CD4-positive, CD25-positive, alpha-beta regulatory T cell (primary cell): ENCODE measurements at regions not wholly inside any gene's neighbourhood (a gene's known extent, or its start where the extent isn't known, plus 50 kb on each side); places are given as distances from the start of the nearest gene placed in this dataset.
A peak's percentile ranks its signal among the peaks of the same experiment; 100 is the strongest.

ENCODE experiments used
- ATAC-seq, 2 donors: fragments of 150-1000 bp; cut with Tn5 transposase; one replicate each; pipeline ENCODE4 v1.10.0; 2021; ENCODE audit warnings: low read depth in 2 of 2, moderate number of reproducible peaks in 2 of 2, moderate library complexity in 1 of 2
- DNase-seq, 3 donors: peaks; one replicate each; pipeline versions ENCODE4 v3.0.0 to v3.0.0-alpha.2; 2012 to 2022; ENCODE audit warnings: mixed read lengths in 1 of 3
- H3K27ac ChIP-seq: one replicate; pipeline ENCODE4 v1.7.0; 2013; ENCODE audit warnings: mild to moderate bottlenecking, low read length; ENCODE audit not compliant: insufficient read depth, poor library complexity, severe bottlenecking
- H3K27me3 ChIP-seq: one replicate; pipeline ENCODE4 v1.7.0; 2013; ENCODE audit warnings: low read length; ENCODE audit not compliant: control insufficient read depth, insufficient read depth
- H3K36me3 ChIP-seq: one replicate; pipeline ENCODE4 v1.7.0; 2013; ENCODE audit warnings: mild to moderate bottlenecking, low read length, moderate library complexity; ENCODE audit not compliant: control insufficient read depth, insufficient read depth
- H3K4me1 ChIP-seq: 2 replicates; pipeline ENCODE4 v1.7.0; 2013; ENCODE audit warnings: mild to moderate bottlenecking, low read length; ENCODE audit not compliant: insufficient read depth, control insufficient read depth, poor library complexity, severe bottlenecking
- H3K4me3 ChIP-seq: one replicate; pipeline ENCODE4 v1.7.0; 2013; ENCODE audit warnings: low read depth, mild to moderate bottlenecking, low read length, moderate library complexity
- H3K9me3 ChIP-seq, 2 experiments: 1 replicate in 1 of 2; 2 replicates in 1 of 2; pipeline ENCODE4 v1.7.0; 2013; ENCODE audit warnings: low read length in 2 of 2, mild to moderate bottlenecking in 1 of 2, moderate library complexity in 1 of 2; ENCODE audit not compliant: control insufficient read depth in 2 of 2
- H3K27ac Mint-ChIP-seq, 3 donors: one replicate each; pipeline ENCODE4 v1.8.0; 2020 to 2022; ENCODE audit warnings: mild to moderate bottlenecking in 3 of 3, mixed read lengths in 3 of 3, moderate library complexity in 2 of 3
- H3K27me3 Mint-ChIP-seq: one replicate; pipeline ENCODE4 v1.8.0; 2022; ENCODE audit warnings: mild to moderate bottlenecking, mixed read lengths
- H3K36me3 Mint-ChIP-seq: one replicate; pipeline ENCODE4 v1.8.0; 2020; ENCODE audit warnings: mixed read lengths
- H3K4me1 Mint-ChIP-seq, 4 donors: one replicate each; pipeline ENCODE4 v1.8.0; 2020 to 2022; ENCODE audit warnings: mixed read lengths in 4 of 4, mild to moderate bottlenecking in 1 of 4
- H3K4me3 Mint-ChIP-seq, 4 donors: one replicate each; pipeline ENCODE4 v1.8.0; 2020 to 2022; ENCODE audit warnings: mild to moderate bottlenecking in 4 of 4, mixed read lengths in 4 of 4, moderate library complexity in 3 of 4
- H3K9me3 Mint-ChIP-seq, 7 donors: one replicate each; pipeline ENCODE4 v1.8.0; 2020 to 2022; ENCODE audit warnings: mixed read lengths in 7 of 7, mild to moderate bottlenecking in 3 of 7, moderate library complexity in 2 of 7

- Histone ChIP-seq H3K27ac (no peak overlapping the region), H3K27me3 (no peaks in the 10 kb centered on the region), H3K9me3 (no peaks in the 10 kb centered on the region), H3K4me3 (no peak overlapping the region), H3K4me1 (no peaks in the 10 kb centered on the region), H3K36me3 (no peaks in the 10 kb centered on the region)
- H3K4me1 Mint-ChIP-seq: no peaks in the 10 kb centered on the region
- H3K4me3 Mint-ChIP-seq: no peak overlapping the region
- H3K27ac Mint-ChIP-seq: no peak overlapping the region
- no peaks in the 10 kb centered on the region for H3K36me3 Mint-ChIP-seq
- ATAC-seq (no peak), DNase-seq (no peak)
- H3K27me3 Mint-ChIP-seq: peaks cover 4% of the 10 kb centered on the region
- peaks cover 0 to 2% (median 0%) of the 10 kb centered on the region in 7 donors for H3K9me3 Mint-ChIP-seq
Observed at GRCh38 chr13:22200440-22200839, 529.6 kb downstream of the FGF9 start.

DNA sequence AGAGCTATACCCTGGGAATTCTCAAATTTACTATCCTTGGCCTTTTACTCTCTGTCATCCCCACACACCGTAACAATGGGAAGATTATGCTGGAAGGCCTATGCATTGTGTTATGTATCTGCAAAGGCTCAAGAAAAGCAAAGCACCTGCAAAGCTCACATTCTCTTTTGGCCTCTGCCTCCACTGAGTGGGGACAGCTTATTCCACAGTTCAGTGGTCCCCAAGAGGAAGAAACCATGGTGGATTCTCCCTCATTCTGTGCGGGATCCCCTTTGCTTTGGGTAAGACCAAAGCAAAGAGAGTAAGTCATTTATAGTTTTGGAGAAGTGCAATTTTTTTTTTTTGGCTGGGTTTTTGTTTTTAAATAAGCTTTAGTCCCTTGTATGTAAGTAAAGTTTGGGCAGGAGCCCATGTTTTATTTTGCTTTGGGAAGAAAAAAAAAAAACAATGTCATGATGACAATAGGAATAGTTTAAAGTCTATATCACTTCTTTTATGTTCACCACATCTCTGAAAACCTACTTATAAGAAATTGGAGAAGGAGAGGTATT is 530.6 kb downstream of the FGF9 start:
- no peak for ATAC-seq
- Mint-ChIP-seq H3K27ac (no peak overlapping the region), H3K4me1 (no peaks in the 10 kb centered on the region), H3K36me3 (no peaks in the 10 kb centered on the region), H3K9me3 (peaks cover 0 to 2% (median 0%) of the 10 kb centered on the region in 7 donors), H3K4me3 (no peak overlapping the region), H3K27me3 (peaks cover 4% of the 10 kb centered on the region)
- no peaks in the 10 kb centered on the region for H3K27me3 ChIP-seq
- no peaks in the 10 kb centered on the region for H3K9me3 ChIP-seq
- no peak for DNase-seq
- no peaks in the 10 kb centered on the region for H3K36me3 ChIP-seq
- H3K4me3 ChIP-seq: no peak overlapping the region
- no peak overlapping the region for H3K27ac ChIP-seq
- H3K4me1 ChIP-seq: no peaks in the 10 kb centered on the region

GRCh38 chr13:22210134-22210930 is 539.5 kb downstream of the FGF9 start:
- ATAC-seq: no peak
- H3K27me3 ChIP-seq: no peaks in the 10 kb centered on the region
- H3K4me1 ChIP-seq: no peaks in the 10 kb centered on the region
- no peak for DNase-seq
- H3K27ac ChIP-seq: no peak overlapping the region
- Mint-ChIP-seq H3K4me1 (peaks cover 0 to 18% (median 2%) of the 10 kb centered on the region in 4 donors), H3K27me3 (no peaks in the 10 kb centered on the region), H3K4me3 (no peak overlapping the region), H3K36me3 (no peaks in the 10 kb centered on the region), H3K27ac (peak overlapping the region in 1 of 3 donors; percentile 20), H3K9me3 (no peaks in the 10 kb centered on the region)
- H3K36me3 ChIP-seq: no peaks in the 10 kb centered on the region
- H3K4me3 ChIP-seq: no peak overlapping the region
- H3K9me3 ChIP-seq: no peaks in the 10 kb centered on the region

DNA sequence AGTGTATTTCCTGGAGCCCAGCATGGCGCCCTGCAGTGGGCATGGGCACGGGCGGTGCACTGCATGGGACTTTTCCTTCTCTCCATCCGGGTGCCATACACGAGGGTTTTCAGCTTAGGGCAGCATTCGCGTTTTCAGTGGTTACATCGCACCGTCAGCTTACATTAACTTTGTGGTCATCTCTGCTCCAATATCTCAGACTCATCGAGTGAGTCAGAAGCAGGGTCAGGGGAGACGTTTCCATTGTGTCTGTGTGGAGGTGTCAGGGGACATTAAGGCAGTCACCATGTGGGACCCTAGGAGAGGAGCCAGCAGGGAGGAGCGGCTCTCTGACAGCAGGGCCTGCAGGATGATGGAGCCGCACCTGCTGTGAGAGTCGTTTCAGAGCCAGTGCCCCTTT is 541.0 kb downstream of the FGF9 start:
- Histone ChIP-seq H3K9me3 (no peaks in the 10 kb centered on the region), H3K36me3 (no peaks in the 10 kb centered on the region), H3K4me3 (no peak overlapping the region), H3K4me1 (no peaks in the 10 kb centered on the region), H3K27ac (no peak overlapping the region), H3K27me3 (no peaks in the 10 kb centered on the region)
- no peak overlapping the region for H3K4me3 Mint-ChIP-seq
- DNase-seq (no peak), ATAC-seq (no peak)
- H3K27ac Mint-ChIP-seq: peak overlapping the region in 1 of 3 donors; percentile 71
- H3K27me3 Mint-ChIP-seq: no peaks in the 10 kb centered on the region
- H3K9me3 Mint-ChIP-seq: peaks cover 0 to 1% (median 0%) of the 10 kb centered on the region in 7 donors
- H3K36me3 Mint-ChIP-seq: no peaks in the 10 kb centered on the region
- H3K4me1 Mint-ChIP-seq: peaks cover 0 to 25% (median 2%) of the 10 kb centered on the region in 4 donors

DNA sequence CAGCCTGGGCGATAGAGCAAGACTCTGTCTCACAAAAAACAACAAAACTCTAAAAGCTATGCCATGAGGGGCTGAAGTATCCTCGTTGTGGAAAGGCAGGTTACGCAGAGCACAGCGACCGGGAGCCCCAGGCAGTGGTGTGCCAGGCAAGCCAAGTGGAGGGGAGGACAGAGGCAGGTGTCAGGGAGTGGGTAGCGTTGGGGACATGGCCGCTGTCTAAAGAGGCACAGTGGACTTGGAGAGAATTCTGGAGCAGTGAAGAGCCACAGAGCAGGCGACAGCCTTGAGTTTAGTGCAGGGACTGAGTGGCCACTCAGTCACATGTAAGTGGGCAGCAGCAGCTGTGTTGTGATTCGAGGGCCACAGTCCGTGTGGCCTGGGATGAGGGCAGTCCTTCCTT is 541.7 kb downstream of the FGF9 start:
- no peaks in the 10 kb centered on the region for H3K36me3 Mint-ChIP-seq
- H3K27me3 ChIP-seq: no peaks in the 10 kb centered on the region
- no peaks in the 10 kb centered on the region for H3K4me1 ChIP-seq
- H3K9me3 Mint-ChIP-seq: peaks cover 0 to 2% (median 0%) of the 10 kb centered on the region in 7 donors
- no peak for ATAC-seq
- no peak overlapping the region for H3K4me3 ChIP-seq
- peak overlapping the region in 1 of 3 donors; percentile 83 for H3K27ac Mint-ChIP-seq
- no peaks in the 10 kb centered on the region for H3K27me3 Mint-ChIP-seq
- H3K4me3 Mint-ChIP-seq: no peak overlapping the region
- no peaks in the 10 kb centered on the region for H3K9me3 ChIP-seq
- H3K27ac ChIP-seq: no peak overlapping the region
- no peaks in the 10 kb centered on the region for H3K36me3 ChIP-seq
- no peak for DNase-seq
- H3K4me1 Mint-ChIP-seq: peaks cover 0 to 28% (median 2%) of the 10 kb centered on the region in 4 donors

GRCh38 chr13:22214184-22214583 is 543.3 kb downstream of the FGF9 start:
- no peak for DNase-seq
- Mint-ChIP-seq H3K27me3 (no peaks in the 10 kb centered on the region), H3K4me1 (peaks cover 0 to 39% (median 2%) of the 10 kb centered on the region in 4 donors), H3K4me3 (peak overlapping the region in 1 of 4 donors; percentile 44), H3K9me3 (peaks cover 0 to 2% (median 0%) of the 10 kb centered on the region in 7 donors), H3K36me3 (no peaks in the 10 kb centered on the region), H3K27ac (peak overlapping the region in 2 of 3 donors; percentile 18 to 28)
- no peak overlapping the region for H3K4me3 ChIP-seq
- H3K4me1 ChIP-seq: no peaks in the 10 kb centered on the region
- no peak overlapping the region for H3K27ac ChIP-seq
- no peaks in the 10 kb centered on the region for H3K9me3 ChIP-seq
- no peak for ATAC-seq
- H3K36me3 ChIP-seq: no peaks in the 10 kb centered on the region
- no peaks in the 10 kb centered on the region for H3K27me3 ChIP-seq

GRCh38 chr13:22218797-22219196 is 547.9 kb downstream of the FGF9 start:
- peak overlapping the region in 1 of 4 donors; percentile 67 for H3K4me3 Mint-ChIP-seq
- H3K27me3 Mint-ChIP-seq: no peaks in the 10 kb centered on the region
- peaks cover 0 to 34% (median 2%) of the 10 kb centered on the region in 4 donors for H3K4me1 Mint-ChIP-seq
- Histone ChIP-seq H3K4me3 (no peak overlapping the region), H3K4me1 (no peaks in the 10 kb centered on the region), H3K27me3 (no peaks in the 10 kb centered on the region), H3K9me3 (no peaks in the 10 kb centered on the region), H3K36me3 (no peaks in the 10 kb centered on the region), H3K27ac (no peak overlapping the region)
- peak overlapping the region in 1 of 3 donors; percentile 42 for H3K27ac Mint-ChIP-seq
- DNase-seq (no peak), ATAC-seq (no peak)
- H3K9me3 Mint-ChIP-seq: peaks cover 0 to 2% (median 0%) of the 10 kb centered on the region in 7 donors
- H3K36me3 Mint-ChIP-seq: no peaks in the 10 kb centered on the region
